ENCODE measurements at regions not wholly inside any gene's neighbourhood (a gene's known extent, or its start where the extent isn't known, plus 50 kb on each side); places are given as distances from the start of the nearest gene placed in this dataset.

DNA sequence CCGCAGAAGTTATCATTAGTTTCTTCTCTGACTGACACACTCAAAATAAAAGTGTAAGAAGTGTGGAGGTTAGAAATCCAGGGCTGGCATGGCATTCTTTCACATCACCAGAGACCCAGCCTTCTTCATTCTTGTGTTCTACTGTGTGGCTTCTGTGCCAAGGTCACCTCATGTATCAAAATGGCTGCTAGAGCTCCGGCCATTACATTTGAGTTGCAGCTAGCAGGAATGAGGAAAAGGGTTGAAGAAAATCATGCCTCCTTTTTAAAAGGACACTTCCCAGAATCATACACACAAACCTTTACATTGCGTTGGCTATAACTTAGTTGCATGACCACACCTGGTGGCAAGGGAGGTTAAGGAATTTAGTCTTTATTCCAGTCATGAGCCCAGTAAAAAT lies 345.6 kb upstream of the PROK2 start:
- TF ChIP-seq, protein P1, sequence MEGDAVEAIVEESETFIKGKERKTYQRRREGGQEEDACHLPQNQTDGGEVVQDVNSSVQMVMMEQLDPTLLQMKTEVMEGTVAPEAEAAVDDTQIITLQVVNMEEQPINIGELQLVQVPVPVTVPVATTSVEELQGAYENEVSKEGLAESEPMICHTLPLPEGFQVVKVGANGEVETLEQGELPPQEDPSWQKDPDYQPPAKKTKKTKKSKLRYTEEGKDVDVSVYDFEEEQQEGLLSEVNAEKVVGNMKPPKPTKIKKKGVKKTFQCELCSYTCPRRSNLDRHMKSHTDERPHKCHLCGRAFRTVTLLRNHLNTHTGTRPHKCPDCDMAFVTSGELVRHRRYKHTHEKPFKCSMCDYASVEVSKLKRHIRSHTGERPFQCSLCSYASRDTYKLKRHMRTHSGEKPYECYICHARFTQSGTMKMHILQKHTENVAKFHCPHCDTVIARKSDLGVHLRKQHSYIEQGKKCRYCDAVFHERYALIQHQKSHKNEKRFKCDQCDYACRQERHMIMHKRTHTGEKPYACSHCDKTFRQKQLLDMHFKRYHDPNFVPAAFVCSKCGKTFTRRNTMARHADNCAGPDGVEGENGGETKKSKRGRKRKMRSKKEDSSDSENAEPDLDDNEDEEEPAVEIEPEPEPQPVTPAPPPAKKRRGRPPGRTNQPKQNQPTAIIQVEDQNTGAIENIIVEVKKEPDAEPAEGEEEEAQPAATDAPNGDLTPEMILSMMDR (IDR thresholded peaks at IDR 0.05), result no peak
- TF ChIP-seq RFX5 (IDR thresholded peaks at IDR 0.05; ENCODE audit: low read length), result no peak
- TF ChIP-seq, protein P2, sequence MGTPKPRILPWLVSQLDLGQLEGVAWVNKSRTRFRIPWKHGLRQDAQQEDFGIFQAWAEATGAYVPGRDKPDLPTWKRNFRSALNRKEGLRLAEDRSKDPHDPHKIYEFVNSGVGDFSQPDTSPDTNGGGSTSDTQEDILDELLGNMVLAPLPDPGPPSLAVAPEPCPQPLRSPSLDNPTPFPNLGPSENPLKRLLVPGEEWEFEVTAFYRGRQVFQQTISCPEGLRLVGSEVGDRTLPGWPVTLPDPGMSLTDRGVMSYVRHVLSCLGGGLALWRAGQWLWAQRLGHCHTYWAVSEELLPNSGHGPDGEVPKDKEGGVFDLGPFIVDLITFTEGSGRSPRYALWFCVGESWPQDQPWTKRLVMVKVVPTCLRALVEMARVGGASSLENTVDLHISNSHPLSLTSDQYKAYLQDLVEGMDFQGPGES (IDR thresholded peaks at IDR 0.05; ENCODE audit: low read depth, low read length), result no peak
- no peak for TF ChIP-seq YY1 (IDR thresholded peaks at IDR 0.05; ENCODE audit: low read depth)
- no peak for TF ChIP-seq GABPA (IDR thresholded peaks at IDR 0.05; ENCODE audit: low read depth)
- no peak for TF ChIP-seq POLR2AphosphoS5 (IDR thresholded peaks at IDR 0.05; ENCODE audit: low read depth, low read length)
- TF ChIP-seq SMC3 (IDR thresholded peaks at IDR 0.05; ENCODE audit: low read depth, low read length), result no peak
- no peak for TF ChIP-seq RAD21 (IDR thresholded peaks at IDR 0.05; ENCODE audit: low read length)
- TF ChIP-seq, protein P3, sequence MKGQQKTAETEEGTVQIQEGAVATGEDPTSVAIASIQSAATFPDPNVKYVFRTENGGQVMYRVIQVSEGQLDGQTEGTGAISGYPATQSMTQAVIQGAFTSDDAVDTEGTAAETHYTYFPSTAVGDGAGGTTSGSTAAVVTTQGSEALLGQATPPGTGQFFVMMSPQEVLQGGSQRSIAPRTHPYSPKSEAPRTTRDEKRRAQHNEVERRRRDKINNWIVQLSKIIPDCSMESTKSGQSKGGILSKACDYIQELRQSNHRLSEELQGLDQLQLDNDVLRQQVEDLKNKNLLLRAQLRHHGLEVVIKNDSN (IDR thresholded peaks at IDR 0.05; ENCODE audit: borderline replicate concordance, low read depth), result no peak
- TF ChIP-seq TAF1 (IDR thresholded peaks at IDR 0.05; ENCODE audit: borderline replicate concordance, low read depth, low read length), result no peak
- no peak for TF ChIP-seq RCOR1 (IDR thresholded peaks at IDR 0.05; ENCODE audit: low read length)
- TF ChIP-seq SIN3A (IDR thresholded peaks at IDR 0.05; ENCODE audit: borderline replicate concordance, low read depth, low read length), result no peak
- TF ChIP-seq FOXJ3 (CRISPR knock-in tag; IDR thresholded peaks at IDR 0.05), result no peak
